GM12864 (cell line): ENCODE measurements at regions not wholly inside any gene's neighbourhood (a gene's known extent, or its start where the extent isn't known, plus 50 kb on each side); places are given as distances from the start of the nearest gene placed in this dataset.

Experiments
- DNase-seq: peaks from one replicate; pipeline ENCODE4 v3.0.0-alpha.2; 2011; ENCODE audit warnings: low read depth
- H3K4me3 ChIP-seq: 2 replicates; pipeline ENCODE4 v1.5.1; 2011; ENCODE audit warnings: mild to moderate bottlenecking, low read depth, low read length, control low read depth
- TF ChIP-seq, protein P1 (sequence below): IDR thresholded peaks from 2 replicates; pipeline ENCODE4 v1.5.1; 2011; ENCODE audit warnings: low read depth, mild to moderate bottlenecking, moderate library complexity, low read length, control low read depth, inconsistent platforms; ENCODE audit errors: missing control alignments

GRCh38 chr1:59136541-59137275, 160.2 kb upstream of the FGGY start:
- no peak for DNase-seq
- no peak overlapping the region for H3K4me3 ChIP-seq
- TF ChIP-seq, protein P1, sequence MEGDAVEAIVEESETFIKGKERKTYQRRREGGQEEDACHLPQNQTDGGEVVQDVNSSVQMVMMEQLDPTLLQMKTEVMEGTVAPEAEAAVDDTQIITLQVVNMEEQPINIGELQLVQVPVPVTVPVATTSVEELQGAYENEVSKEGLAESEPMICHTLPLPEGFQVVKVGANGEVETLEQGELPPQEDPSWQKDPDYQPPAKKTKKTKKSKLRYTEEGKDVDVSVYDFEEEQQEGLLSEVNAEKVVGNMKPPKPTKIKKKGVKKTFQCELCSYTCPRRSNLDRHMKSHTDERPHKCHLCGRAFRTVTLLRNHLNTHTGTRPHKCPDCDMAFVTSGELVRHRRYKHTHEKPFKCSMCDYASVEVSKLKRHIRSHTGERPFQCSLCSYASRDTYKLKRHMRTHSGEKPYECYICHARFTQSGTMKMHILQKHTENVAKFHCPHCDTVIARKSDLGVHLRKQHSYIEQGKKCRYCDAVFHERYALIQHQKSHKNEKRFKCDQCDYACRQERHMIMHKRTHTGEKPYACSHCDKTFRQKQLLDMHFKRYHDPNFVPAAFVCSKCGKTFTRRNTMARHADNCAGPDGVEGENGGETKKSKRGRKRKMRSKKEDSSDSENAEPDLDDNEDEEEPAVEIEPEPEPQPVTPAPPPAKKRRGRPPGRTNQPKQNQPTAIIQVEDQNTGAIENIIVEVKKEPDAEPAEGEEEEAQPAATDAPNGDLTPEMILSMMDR = no peak

GRCh38 chr1:59137276-59137615, 159.6 kb upstream of the FGGY start:
- H3K4me3 ChIP-seq = no peak overlapping the region
- TF ChIP-seq, protein P1 = no peak
- DNase-seq = no peak

DNA sequence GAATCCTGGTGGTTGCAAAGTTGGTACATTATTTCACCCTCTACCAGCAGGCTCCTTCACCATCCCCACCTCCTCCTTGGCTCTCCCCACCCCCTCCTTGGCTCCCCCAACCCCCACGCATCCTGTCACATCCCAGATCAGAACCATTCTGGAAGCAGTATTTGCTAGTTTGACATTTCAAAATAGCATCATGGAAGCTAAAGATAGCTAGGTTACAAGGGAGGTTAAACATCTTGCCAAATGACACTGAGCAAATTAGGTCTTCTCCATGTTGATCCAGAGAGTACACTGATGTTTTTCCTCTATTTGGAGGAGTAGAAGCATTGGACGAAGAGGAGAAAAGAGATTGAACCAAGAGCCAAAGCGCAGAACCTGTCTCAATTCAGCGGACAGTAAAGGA, 158.9 kb upstream of the FGGY start:
- TF ChIP-seq, protein P1 = no peak
- no peak overlapping the region for H3K4me3 ChIP-seq
- no peak for DNase-seq

DNA sequence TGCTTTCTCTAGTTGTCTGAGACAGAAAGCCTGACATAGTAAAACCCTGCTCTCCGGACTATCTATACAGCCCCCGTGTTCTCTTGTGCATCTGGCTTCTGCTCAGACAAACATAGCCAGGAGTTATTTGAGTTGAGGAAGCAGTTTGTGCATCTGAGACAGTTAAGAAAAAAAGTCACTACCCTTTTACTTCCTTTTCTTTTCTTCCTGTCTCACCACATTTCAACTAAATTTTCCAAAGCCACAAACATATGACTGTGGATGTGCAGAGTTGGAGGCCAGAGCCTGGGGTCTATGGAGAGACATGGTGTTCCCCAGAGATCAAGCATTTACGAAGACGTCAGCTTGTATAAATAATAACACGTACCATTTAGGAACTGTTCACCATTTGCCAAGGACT, 158.5 kb upstream of the FGGY start:
- no peak overlapping the region for H3K4me3 ChIP-seq
- TF ChIP-seq, protein P1 = no peak
- no peak for DNase-seq

DNA sequence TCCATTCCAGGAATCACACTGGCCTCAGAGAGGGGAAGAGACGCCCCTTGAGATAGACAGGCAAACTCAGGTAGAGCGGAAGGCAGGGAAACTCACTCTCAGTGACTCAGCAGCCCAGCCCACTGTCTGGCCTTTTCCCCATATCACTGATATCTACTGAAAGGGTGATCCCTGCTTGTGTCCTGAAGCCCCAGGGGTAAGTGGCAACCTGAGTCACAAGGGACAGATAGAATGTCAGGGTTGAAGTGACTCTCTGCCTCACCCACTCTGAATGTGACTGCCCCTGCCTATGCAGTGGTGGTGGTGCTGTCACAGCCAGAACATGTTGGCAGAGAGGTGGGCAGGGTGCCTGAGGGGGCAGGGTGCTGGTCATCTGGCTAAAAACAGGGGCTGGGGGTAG, 157.5 kb upstream of the FGGY start:
- TF ChIP-seq, protein P1 = no peak
- DNase-seq = no peak
- no peak overlapping the region for H3K4me3 ChIP-seq

DNA sequence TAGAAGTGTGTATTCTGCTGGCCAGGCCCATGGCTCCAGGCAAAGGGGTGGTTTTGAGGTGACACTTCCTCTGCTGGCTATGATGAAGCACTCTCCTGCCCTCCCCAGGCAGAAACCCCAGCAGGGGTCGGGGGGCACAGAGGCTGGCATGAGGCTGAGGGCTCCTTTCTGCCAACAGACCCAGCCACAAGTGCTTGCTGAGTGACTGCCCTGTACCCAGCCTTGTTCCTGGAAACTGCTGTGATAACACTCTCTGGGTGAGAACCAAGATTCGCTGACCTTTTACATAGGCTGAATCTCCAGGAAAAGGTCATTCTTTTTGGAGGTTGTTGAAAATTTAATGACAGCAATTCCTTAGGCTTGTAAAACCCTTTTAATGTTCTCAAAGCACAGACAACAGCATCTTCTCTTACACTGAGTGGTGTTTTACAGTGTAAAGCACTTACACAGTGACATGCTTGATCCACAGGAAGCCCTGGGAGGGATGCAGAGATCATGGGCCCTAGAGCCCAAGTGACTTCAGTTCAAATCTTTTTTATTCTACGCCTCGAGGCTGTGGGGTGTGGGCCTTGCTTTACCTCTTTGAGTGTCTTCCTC, 155.5 kb upstream of the FGGY start:
- no peak for DNase-seq
- TF ChIP-seq, protein P1 = no peak
- H3K4me3 ChIP-seq = no peak overlapping the region

- no peak for DNase-seq
- H3K4me3 ChIP-seq = no peak overlapping the region
- TF ChIP-seq, protein P1 = no peak
These were observed 154.4 kb upstream of the FGGY start for GRCh38 chr1:59142311-59143132.
